ENCODE measurements at regions not wholly inside any gene's neighbourhood (a gene's known extent, or its start where the extent isn't known, plus 50 kb on each side); places are given as distances from the start of the nearest gene placed in this dataset.

- peak; percentile 54 for ATAC-seq
Measured at GRCh38 chr6:105484238-105485161, 81.6 kb upstream of the PREP start.

GRCh38 chr6:105483492-105483891 lies 80.6 kb upstream of the PREP start:
- peak; percentile 37 for ATAC-seq

GRCh38 chr6:105482921-105483320 lies 80.0 kb upstream of the PREP start:
- ATAC-seq = no peak

- no peak for ATAC-seq
Measured at GRCh38 chr6:105482227-105482844, 79.5 kb upstream of the PREP start.

GRCh38 chr6:105476978-105477377 lies 74.1 kb upstream of the PREP start:
- no peak for ATAC-seq

GRCh38 chr6:105474234-105474633 lies 71.4 kb upstream of the PREP start:
- no peak for ATAC-seq

GRCh38 chr6:105469946-105470345 lies 67.1 kb upstream of the PREP start:
- ATAC-seq = peak; percentile 31

GRCh38 chr6:105468850-105469249 lies 66.0 kb upstream of the PREP start:
- ATAC-seq = no peak

GRCh38 chr6:105460860-105461259 lies 58.0 kb upstream of the PREP start:
- no peak for ATAC-seq

GRCh38 chr6:105459864-105460263 lies 57.0 kb upstream of the PREP start:
- ATAC-seq = peak; percentile 78

GRCh38 chr6:105459049-105459448 lies 56.2 kb upstream of the PREP start:
- peak; percentile 93 for ATAC-seq

GRCh38 chr6:105458551-105458950 lies 55.7 kb upstream of the PREP start:
- ATAC-seq = no peak

GRCh38 chr6:105458084-105458483 lies 55.2 kb upstream of the PREP start:
- ATAC-seq = no peak

- ATAC-seq = no peak
Measured at GRCh38 chr6:105453968-105454367, 51.1 kb upstream of the PREP start.

GRCh38 chr6:105452924-105453756 lies 50.3 kb upstream of the PREP start:
- no peak for ATAC-seq

All from esophagus mucosa (tissue), 1 donor.